Trophoblast cell (in vitro differentiated cells and primary cell): ENCODE measurements at regions not wholly inside any gene's neighbourhood (a gene's known extent, or its start where the extent isn't known, plus 50 kb on each side); places are given as distances from the start of the nearest gene placed in this dataset.

Experiments used
- DNase-seq, 2 donors: peaks; one replicate each; pipeline ENCODE4 v3.0.0-alpha.2; 2016
- H2AFZ ChIP-seq: 2 replicates; pipeline ENCODE4 v1.6.1; 2013; ENCODE audit warnings: low read length, moderate library complexity, mild to moderate bottlenecking; ENCODE audit not compliant: insufficient read depth, poor library complexity
- H2AK5ac ChIP-seq: 2 replicates; pipeline ENCODE4 v1.6.1; 2013; ENCODE audit warnings: mild to moderate bottlenecking, low read length
- H2BK120ac ChIP-seq: 2 replicates; pipeline ENCODE4 v1.6.1; 2013; ENCODE audit warnings: low read length, mild to moderate bottlenecking, moderate library complexity; ENCODE audit not compliant: insufficient read depth, poor library complexity
- H2BK12ac ChIP-seq: 2 replicates; pipeline ENCODE4 v1.6.1; 2013; ENCODE audit warnings: mild to moderate bottlenecking, low read length, moderate library complexity
- H2BK5ac ChIP-seq: 2 replicates; pipeline ENCODE4 v1.6.1; 2013; ENCODE audit warnings: low read length, low read depth, moderate library complexity, mild to moderate bottlenecking; ENCODE audit not compliant: poor library complexity
- H3K14ac ChIP-seq: 2 replicates; pipeline ENCODE4 v1.6.1; 2013; ENCODE audit warnings: mild to moderate bottlenecking, low read length
- H3K18ac ChIP-seq: 2 replicates; pipeline ENCODE4 v1.6.1; 2013; ENCODE audit warnings: mild to moderate bottlenecking, low read length
- H3K23ac ChIP-seq: 2 replicates; pipeline ENCODE4 v1.6.1; 2013; ENCODE audit warnings: low read length
- H3K27ac ChIP-seq: 2 replicates; pipeline ENCODE4 v1.5.1; 2013; ENCODE audit warnings: low read depth, mild to moderate bottlenecking, inconsistent platforms, low read length, moderate library complexity
- H3K27me3 ChIP-seq: 2 replicates; pipeline ENCODE4 v1.6.1; 2013; ENCODE audit warnings: inconsistent platforms, mild to moderate bottlenecking, low read length, moderate library complexity; ENCODE audit not compliant: insufficient read depth
- H3K36me3 ChIP-seq, 2 experiments: 1 replicate in 1 of 2; 2 replicates in 1 of 2; pipeline ENCODE4 v1.6.1; 2013; ENCODE audit warnings: low read length in 2 of 2, mild to moderate bottlenecking in 2 of 2, moderate library complexity in 1 of 2; ENCODE audit not compliant: insufficient read depth in 2 of 2, control insufficient read depth in 1 of 2
- H3K4ac ChIP-seq: 2 replicates; pipeline ENCODE4 v1.6.1; 2013; ENCODE audit warnings: low read depth, mild to moderate bottlenecking, low read length, moderate library complexity
- H3K4me1 ChIP-seq, 2 experiments: 1 replicate in 1 of 2; 2 replicates in 1 of 2; pipeline ENCODE4 v1.6.1; 2013; ENCODE audit warnings: low read length in 2 of 2, mild to moderate bottlenecking in 2 of 2, moderate library complexity in 1 of 2; ENCODE audit not compliant: insufficient read depth in 2 of 2, control insufficient read depth in 1 of 2
- H3K4me2 ChIP-seq: 2 replicates; pipeline ENCODE4 v1.6.1; 2013; ENCODE audit warnings: inconsistent platforms, mild to moderate bottlenecking, low read length, moderate library complexity
- H3K4me3 ChIP-seq: 2 replicates; pipeline ENCODE4 v1.5.1; 2013; ENCODE audit warnings: mild to moderate bottlenecking, low read depth, low read length, inconsistent platforms
- H3K79me1 ChIP-seq: one replicate; pipeline ENCODE4 v1.6.1; 2013; ENCODE audit warnings: low read length
- H3K79me2 ChIP-seq: 2 replicates; pipeline ENCODE4 v1.6.1; 2013; ENCODE audit warnings: low read length, mild to moderate bottlenecking; ENCODE audit not compliant: control insufficient read depth, insufficient read depth, poor library complexity
- H3K9ac ChIP-seq: 2 replicates; pipeline ENCODE4 v1.6.1; 2013; ENCODE audit warnings: mild to moderate bottlenecking, low read length
- H3K9me3 ChIP-seq: 2 replicates; pipeline ENCODE4 v1.6.1; 2013; ENCODE audit warnings: low read depth, mild to moderate bottlenecking, control low read depth, inconsistent platforms, low read length; ENCODE audit not compliant: insufficient read depth
- H4K12ac ChIP-seq: 2 replicates; pipeline ENCODE4 v1.6.1; 2013; ENCODE audit warnings: low read depth, mild to moderate bottlenecking, low read length, moderate library complexity
- H4K8ac ChIP-seq: 2 replicates; pipeline ENCODE4 v1.6.1; 2013; ENCODE audit warnings: low read depth, mild to moderate bottlenecking, low read length, moderate library complexity
- H4K91ac ChIP-seq: one replicate; pipeline ENCODE4 v1.6.1; 2013; ENCODE audit warnings: low read depth, mild to moderate bottlenecking, low read length, moderate library complexity
- WGBS: extraction: QIAGEN DNeasy Blood & Tissue Kit; methylation state at CpG from one replicate; pipeline ENCODE4 v1.1.7; 2013; ENCODE audit warnings: missing lambda C conversion rate; ENCODE audit not compliant: insufficient read length, insufficient coverage; ENCODE audit errors: extremely low coverage; 5-methylcytosine and 5-hydroxymethylcytosine counted together

DNA sequence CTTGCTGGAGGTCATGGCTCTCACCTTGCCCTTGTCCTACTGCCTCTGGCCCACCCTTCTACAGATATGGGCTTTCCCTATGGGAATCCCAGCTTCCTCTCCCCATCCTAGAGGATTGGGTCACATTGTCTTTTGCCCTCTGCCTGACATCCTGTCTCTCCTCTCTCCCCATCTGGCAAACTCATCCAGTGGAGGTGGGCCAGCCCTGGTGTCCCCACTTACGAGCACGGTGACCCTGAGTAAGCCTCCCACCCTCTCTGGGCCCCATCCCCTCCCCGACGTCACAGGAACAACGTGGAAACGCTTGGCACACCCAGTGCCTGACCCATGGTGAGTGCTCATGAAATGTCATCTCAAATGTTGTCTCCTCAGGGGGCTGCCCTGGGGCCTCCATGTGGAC, 56.1 kb upstream of the ID3 start:
- no peak overlapping the region for H4K12ac ChIP-seq
- no CpG with 5 or more reads among the region's 6 CpGs for WGBS
- no peak overlapping the region for H3K18ac ChIP-seq
- no peak overlapping the region for H2AFZ ChIP-seq
- H3K79me1 ChIP-seq: no peaks in the 10 kb centered on the region
- no peak overlapping the region for H2BK12ac ChIP-seq
- no peak overlapping the region for H4K91ac ChIP-seq
- H2BK120ac ChIP-seq: no peak overlapping the region
- H3K36me3 ChIP-seq: no peaks in the 10 kb centered on the region
- no peak overlapping the region for H3K4me3 ChIP-seq
- no peak overlapping the region for H3K23ac ChIP-seq
- H3K27ac ChIP-seq: no peak overlapping the region
- H3K4ac ChIP-seq: no peak overlapping the region
- peaks cover 18% of the 10 kb centered on the region for H3K27me3 ChIP-seq
- H3K9me3 ChIP-seq: peaks cover 2% of the 10 kb centered on the region
- no peak for DNase-seq
- no peak overlapping the region for H3K4me2 ChIP-seq
- H3K9ac ChIP-seq: no peak overlapping the region
- no peak overlapping the region for H2AK5ac ChIP-seq
- H2BK5ac ChIP-seq: no peak overlapping the region
- H4K8ac ChIP-seq: no peak overlapping the region
- H3K4me1 ChIP-seq: peaks cover 0 to 3% of the 10 kb centered on the region in 2 experiments
- H3K79me2 ChIP-seq: no peaks in the 10 kb centered on the region
- no peak overlapping the region for H3K14ac ChIP-seq

DNA sequence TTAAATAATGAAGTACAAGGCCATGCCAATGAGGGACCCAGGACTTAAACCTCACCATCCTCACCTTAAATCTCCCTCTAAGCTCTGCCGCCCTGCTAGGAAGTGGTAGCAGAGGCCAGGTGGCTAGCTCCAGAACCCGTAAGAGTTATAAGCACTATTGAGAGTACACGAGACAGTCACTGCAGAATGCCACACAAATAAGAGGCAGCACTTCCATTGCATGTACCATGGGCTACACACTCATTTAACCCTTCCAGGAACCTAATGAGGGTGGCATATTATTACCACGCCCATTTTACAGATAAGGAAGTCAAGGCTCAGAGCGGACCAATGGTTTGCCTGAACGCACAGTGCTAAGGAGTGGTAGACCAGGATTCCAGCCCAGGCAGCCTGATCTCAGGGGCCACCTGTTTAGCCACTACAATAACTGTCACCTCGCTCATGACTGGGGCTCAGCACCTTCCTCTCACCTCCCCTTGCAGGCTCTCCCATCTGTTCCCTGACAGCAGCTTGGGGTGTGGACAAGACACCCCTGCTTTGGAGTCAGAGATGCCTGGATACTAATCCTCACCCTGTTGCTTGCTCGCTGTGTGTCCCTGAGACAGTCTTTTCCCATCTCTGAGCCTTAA, 54.8 kb upstream of the ID3 start:
- Histone ChIP-seq H4K12ac (no peak overlapping the region), H3K36me3 (no peaks in the 10 kb centered on the region), H2AK5ac (no peak overlapping the region), H3K18ac (no peak overlapping the region), H2BK5ac (no peak overlapping the region), H3K4me1 (no peaks in the 10 kb centered on the region), H3K79me2 (no peaks in the 10 kb centered on the region), H3K14ac (no peak overlapping the region), H3K4me3 (no peak overlapping the region), H3K4ac (no peak overlapping the region), H3K9ac (no peak overlapping the region), H3K27ac (no peak overlapping the region), H2BK120ac (no peak overlapping the region), H3K27me3 (peaks cover 7% of the 10 kb centered on the region), H3K23ac (no peak overlapping the region), H3K4me2 (no peak overlapping the region), H2AFZ (no peak overlapping the region), H4K91ac (no peak overlapping the region), H4K8ac (no peak overlapping the region), H2BK12ac (no peak overlapping the region), H3K9me3 (peaks cover 2% of the 10 kb centered on the region), H3K79me1 (no peaks in the 10 kb centered on the region)
- no CpG with 5 or more reads among the region's 8 CpGs for WGBS
- DNase-seq: no peak

- no peak overlapping the region for H2AFZ ChIP-seq
- H3K27me3 ChIP-seq: peaks cover 2% of the 10 kb centered on the region
- no peak overlapping the region for H4K12ac ChIP-seq
- no peak overlapping the region for H3K4me2 ChIP-seq
- DNase-seq: no peak
- H3K9me3 ChIP-seq: no peaks in the 10 kb centered on the region
- H3K27ac ChIP-seq: no peak overlapping the region
- no peak overlapping the region for H2BK5ac ChIP-seq
- H4K91ac ChIP-seq: no peak overlapping the region
- H4K8ac ChIP-seq: no peak overlapping the region
- H3K18ac ChIP-seq: no peak overlapping the region
- H2BK120ac ChIP-seq: no peak overlapping the region
- H2AK5ac ChIP-seq: no peak overlapping the region
- no peak overlapping the region for H3K9ac ChIP-seq
- whole genome bisulfite sequencing: no CpG with 5 or more reads among the region's 12 CpGs
- H3K79me1 ChIP-seq: no peaks in the 10 kb centered on the region
- no peaks in the 10 kb centered on the region for H3K4me1 ChIP-seq
- no peak overlapping the region for H3K4me3 ChIP-seq
- H3K36me3 ChIP-seq: no peaks in the 10 kb centered on the region
- no peak overlapping the region for H3K4ac ChIP-seq
- H2BK12ac ChIP-seq: no peak overlapping the region
- H3K79me2 ChIP-seq: no peaks in the 10 kb centered on the region
- no peak overlapping the region for H3K23ac ChIP-seq
- no peak overlapping the region for H3K14ac ChIP-seq
Observed at GRCh38 chr1:23613191-23614031, 54.1 kb upstream of the ID3 start.

GRCh38 chr1:23611601-23612327, 52.5 kb upstream of the ID3 start:
- H3K36me3 ChIP-seq: no peaks in the 10 kb centered on the region
- no peak overlapping the region for H3K4me3 ChIP-seq
- H3K9me3 ChIP-seq: no peaks in the 10 kb centered on the region
- H2BK120ac ChIP-seq: no peak overlapping the region
- no peak overlapping the region for H3K27ac ChIP-seq
- H3K18ac ChIP-seq: no peak overlapping the region
- H3K79me1 ChIP-seq: no peaks in the 10 kb centered on the region
- no peak overlapping the region for H3K9ac ChIP-seq
- H2BK5ac ChIP-seq: no peak overlapping the region
- H2BK12ac ChIP-seq: no peak overlapping the region
- H3K4ac ChIP-seq: no peak overlapping the region
- no peak for DNase-seq
- H4K91ac ChIP-seq: no peak overlapping the region
- no peaks in the 10 kb centered on the region for H3K4me1 ChIP-seq
- H3K23ac ChIP-seq: no peak overlapping the region
- H4K12ac ChIP-seq: no peak overlapping the region
- no peak overlapping the region for H3K4me2 ChIP-seq
- H3K27me3 ChIP-seq: no peaks in the 10 kb centered on the region
- no peak overlapping the region for H2AK5ac ChIP-seq
- H3K79me2 ChIP-seq: no peaks in the 10 kb centered on the region
- H4K8ac ChIP-seq: no peak overlapping the region
- H3K14ac ChIP-seq: no peak overlapping the region
- no peak overlapping the region for H2AFZ ChIP-seq
- WGBS: no CpG with 5 or more reads among the region's 4 CpGs
